Lower lobe of right lung (tissue), 2 donors: ENCODE measurements at regions not wholly inside any gene's neighbourhood (a gene's known extent, or its start where the extent isn't known, plus 50 kb on each side); places are given as distances from the start of the nearest gene placed in this dataset.

Source experiments
- ATAC-seq, 2 donors: fragments of 200-7000 bp; cut with Tn5 transposase; one replicate each; pipeline ENCODE4 v1.9.1; 2020 to 2022; ENCODE audit warnings: mild to moderate bottlenecking in 2 of 2, moderate library complexity in 2 of 2
- DNase-seq: peaks from one replicate; pipeline ENCODE4 v3.0.0-alpha.2; 2020
- H3K27ac ChIP-seq: fragments of 200-600 bp; one replicate; pipeline ENCODE4 v1.8.0; 2022
- H3K27me3 ChIP-seq: fragments of 200-600 bp; one replicate; pipeline ENCODE4 v1.8.0; 2022; ENCODE audit warnings: low read depth
- H3K36me3 ChIP-seq: fragments of 200-600 bp; one replicate; pipeline ENCODE4 v1.8.0; 2022; ENCODE audit warnings: mild to moderate bottlenecking
- H3K4me1 ChIP-seq: fragments of 200-600 bp; one replicate; pipeline ENCODE4 v1.8.0; 2022
- H3K4me3 ChIP-seq: fragments of 200-600 bp; one replicate; pipeline ENCODE4 v1.8.0; 2022; ENCODE audit warnings: mild to moderate bottlenecking
- H3K9me3 ChIP-seq: fragments of 200-600 bp; one replicate; pipeline ENCODE4 v1.8.0; 2022
- intact Hi-C: fragments of 100-400 bp; cut with DNase I; formaldehyde crosslinking; loops from one replicate; pipeline ENCODE4 v1.11.0; 2022
- TF ChIP-seq, protein P1 (sequence below): fragments of 200-600 bp; IDR thresholded peaks from one replicate; pipeline ENCODE4 v1.8.0; 2022; ENCODE audit warnings: antibody characterized with exemption, mild to moderate bottlenecking
- donor health status: DM: no; HTN: yes; CAD: no; lungs with severe emphysema.

GRCh38 chr7:124192885-124193284, 160.0 kb upstream of the TMEM229A start:
- H3K36me3 ChIP-seq: no peaks in the 10 kb centered on the region
- no peak overlapping the region for H3K27ac ChIP-seq
- H3K4me1 ChIP-seq: no peaks in the 10 kb centered on the region
- no peak overlapping the region for H3K4me3 ChIP-seq
- no peak for ATAC-seq
- intact Hi-C loops: no loop called here
- no peak for DNase-seq
- no peaks in the 10 kb centered on the region for H3K27me3 ChIP-seq
- no peaks in the 10 kb centered on the region for H3K9me3 ChIP-seq
- TF ChIP-seq, protein P1, sequence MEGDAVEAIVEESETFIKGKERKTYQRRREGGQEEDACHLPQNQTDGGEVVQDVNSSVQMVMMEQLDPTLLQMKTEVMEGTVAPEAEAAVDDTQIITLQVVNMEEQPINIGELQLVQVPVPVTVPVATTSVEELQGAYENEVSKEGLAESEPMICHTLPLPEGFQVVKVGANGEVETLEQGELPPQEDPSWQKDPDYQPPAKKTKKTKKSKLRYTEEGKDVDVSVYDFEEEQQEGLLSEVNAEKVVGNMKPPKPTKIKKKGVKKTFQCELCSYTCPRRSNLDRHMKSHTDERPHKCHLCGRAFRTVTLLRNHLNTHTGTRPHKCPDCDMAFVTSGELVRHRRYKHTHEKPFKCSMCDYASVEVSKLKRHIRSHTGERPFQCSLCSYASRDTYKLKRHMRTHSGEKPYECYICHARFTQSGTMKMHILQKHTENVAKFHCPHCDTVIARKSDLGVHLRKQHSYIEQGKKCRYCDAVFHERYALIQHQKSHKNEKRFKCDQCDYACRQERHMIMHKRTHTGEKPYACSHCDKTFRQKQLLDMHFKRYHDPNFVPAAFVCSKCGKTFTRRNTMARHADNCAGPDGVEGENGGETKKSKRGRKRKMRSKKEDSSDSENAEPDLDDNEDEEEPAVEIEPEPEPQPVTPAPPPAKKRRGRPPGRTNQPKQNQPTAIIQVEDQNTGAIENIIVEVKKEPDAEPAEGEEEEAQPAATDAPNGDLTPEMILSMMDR: no peak

GRCh38 chr7:124191713-124192112, 158.8 kb upstream of the TMEM229A start:
- TF ChIP-seq, protein P1: no peak
- H3K27me3 ChIP-seq: no peaks in the 10 kb centered on the region
- H3K4me3 ChIP-seq: no peak overlapping the region
- H3K4me1 ChIP-seq: no peaks in the 10 kb centered on the region
- no peak overlapping the region for H3K27ac ChIP-seq
- intact Hi-C loops: no loop called here
- no peaks in the 10 kb centered on the region for H3K9me3 ChIP-seq
- no peak for DNase-seq
- ATAC-seq: no peak
- no peaks in the 10 kb centered on the region for H3K36me3 ChIP-seq

DNA sequence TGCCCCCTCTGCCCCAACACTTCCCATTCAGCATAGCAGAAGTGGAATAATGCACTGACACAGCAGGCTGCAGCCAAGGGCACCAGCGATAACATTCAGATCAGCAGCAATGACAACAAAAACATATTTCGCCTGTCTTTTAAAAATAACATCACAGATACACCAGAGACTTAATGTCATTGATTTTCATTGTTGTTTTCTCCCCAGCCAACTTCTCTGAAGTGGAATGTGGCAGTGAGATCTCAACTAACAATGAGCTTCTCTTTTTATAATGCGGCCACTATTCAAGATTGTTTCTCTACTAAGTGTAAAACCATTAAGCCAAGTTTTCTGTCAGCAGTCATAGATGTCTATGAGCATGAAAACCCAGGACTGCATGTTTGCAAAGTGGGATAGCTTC, 158.2 kb upstream of the TMEM229A start:
- no peak overlapping the region for H3K27ac ChIP-seq
- H3K36me3 ChIP-seq: no peaks in the 10 kb centered on the region
- no peaks in the 10 kb centered on the region for H3K9me3 ChIP-seq
- intact Hi-C loops: no loop called here
- TF ChIP-seq, protein P1: no peak
- H3K4me1 ChIP-seq: no peaks in the 10 kb centered on the region
- no peak for DNase-seq
- no peak for ATAC-seq
- H3K4me3 ChIP-seq: no peak overlapping the region
- H3K27me3 ChIP-seq: no peaks in the 10 kb centered on the region

GRCh38 chr7:124188576-124188975, 155.7 kb upstream of the TMEM229A start:
- no peak for ATAC-seq
- Histone ChIP-seq H3K9me3 (no peaks in the 10 kb centered on the region), H3K27me3 (no peaks in the 10 kb centered on the region), H3K36me3 (no peaks in the 10 kb centered on the region), H3K4me3 (no peak overlapping the region), H3K27ac (no peak overlapping the region), H3K4me1 (no peaks in the 10 kb centered on the region)
- intact Hi-C loops: no loop called here
- no peak for DNase-seq
- TF ChIP-seq, protein P1: no peak

GRCh38 chr7:124187962-124188361, 155.1 kb upstream of the TMEM229A start:
- DNase-seq: no peak
- no peaks in the 10 kb centered on the region for H3K27me3 ChIP-seq
- no peak for ATAC-seq
- no peaks in the 10 kb centered on the region for H3K4me1 ChIP-seq
- H3K4me3 ChIP-seq: no peak overlapping the region
- intact Hi-C loops: no loop called here
- H3K9me3 ChIP-seq: no peaks in the 10 kb centered on the region
- H3K36me3 ChIP-seq: no peaks in the 10 kb centered on the region
- H3K27ac ChIP-seq: no peak overlapping the region
- TF ChIP-seq, protein P1: no peak

GRCh38 chr7:124183649-124184048, 150.8 kb upstream of the TMEM229A start:
- Histone ChIP-seq H3K4me3 (no peak overlapping the region), H3K36me3 (no peaks in the 10 kb centered on the region), H3K9me3 (no peaks in the 10 kb centered on the region), H3K4me1 (no peaks in the 10 kb centered on the region), H3K27ac (no peak overlapping the region), H3K27me3 (no peaks in the 10 kb centered on the region)
- no peak for ATAC-seq
- intact Hi-C loops: no loop called here
- TF ChIP-seq, protein P1: no peak
- no peak for DNase-seq
